Vagina (tissue), 2 donors: ENCODE measurements at regions not wholly inside any gene's neighbourhood (a gene's known extent, or its start where the extent isn't known, plus 50 kb on each side); places are given as distances from the start of the nearest gene placed in this dataset.

ENCODE experiments used
- DNase-seq, 2 donors: peaks; one replicate each; pipeline ENCODE4 v3.0.0-alpha.2; 2017; ENCODE audit errors: extremely low spot score in 2 of 2
- H3K27ac ChIP-seq: fragments of 200-600 bp; sonication (generic); one replicate; pipeline ENCODE4 v1.5.1; 2019
- H3K27me3 ChIP-seq: fragments of 200-600 bp; sonication (generic); one replicate; pipeline ENCODE4 v1.5.1; 2019
- H3K36me3 ChIP-seq, 2 donors: fragments of 200-600 bp; sonication (generic); one replicate each; pipeline ENCODE4 v1.5.1; 2017 to 2019
- H3K4me1 ChIP-seq: fragments of 200-600 bp; sonication (generic); one replicate; pipeline ENCODE4 v1.5.1; 2019
- H3K4me3 ChIP-seq, 2 donors: fragments of 200-600 bp; sonication (generic); 1 replicate in 1 of 2; 2 replicates in 1 of 2; pipeline ENCODE4 v1.5.1; 2016 to 2019
- H3K9me3 ChIP-seq: fragments of 200-600 bp; sonication (generic); one replicate; pipeline ENCODE4 v1.5.1; 2019
- POLR2A ChIP-seq, 2 donors: fragments of 450-650 bp; IDR thresholded peaks; one replicate each; pipeline ENCODE4 v1.6.1; 2017; ENCODE audit warnings: antibody characterized with exemption in 2 of 2, mild to moderate bottlenecking in 2 of 2, moderate library complexity in 2 of 2
- POLR2AphosphoS5 ChIP-seq, 2 donors: sonication (generic); formaldehyde crosslinking; IDR thresholded peaks; one replicate each; pipeline ENCODE4 v1.9.0; 2017; ENCODE audit warnings: antibody characterized with exemption in 2 of 2, mild to moderate bottlenecking in 2 of 2, low read depth in 1 of 2; ENCODE audit not compliant: insufficient read depth in 1 of 2
- intact Hi-C: fragments of 100-400 bp; cut with DNase I; formaldehyde crosslinking; loops from one replicate; pipeline ENCODE4 v1.15.1; 2023
- TF ChIP-seq, protein P1 (sequence below), 3 experiments: fragments of 450-650 bp in 2 of 3; fragments of 200-600 bp in 1 of 3; sonication (generic) in 1 of 3; IDR thresholded peaks; one replicate each; pipeline ENCODE4 v1.5.1; 2017 to 2019; ENCODE audit warnings: antibody characterized with exemption in 3 of 3, mild to moderate bottlenecking in 2 of 3, moderate library complexity in 2 of 3

- Histone ChIP-seq H3K4me1 (no peaks in the 10 kb centered on the region), H3K27me3 (no peaks in the 10 kb centered on the region), H3K9me3 (no peaks in the 10 kb centered on the region), H3K4me3 (no peak overlapping the region), H3K36me3 (no peaks in the 10 kb centered on the region), H3K27ac (no peak overlapping the region)
- no peak for TF ChIP-seq POLR2A (IDR thresholded peaks at IDR 0.05)
- TF ChIP-seq, protein P1, sequence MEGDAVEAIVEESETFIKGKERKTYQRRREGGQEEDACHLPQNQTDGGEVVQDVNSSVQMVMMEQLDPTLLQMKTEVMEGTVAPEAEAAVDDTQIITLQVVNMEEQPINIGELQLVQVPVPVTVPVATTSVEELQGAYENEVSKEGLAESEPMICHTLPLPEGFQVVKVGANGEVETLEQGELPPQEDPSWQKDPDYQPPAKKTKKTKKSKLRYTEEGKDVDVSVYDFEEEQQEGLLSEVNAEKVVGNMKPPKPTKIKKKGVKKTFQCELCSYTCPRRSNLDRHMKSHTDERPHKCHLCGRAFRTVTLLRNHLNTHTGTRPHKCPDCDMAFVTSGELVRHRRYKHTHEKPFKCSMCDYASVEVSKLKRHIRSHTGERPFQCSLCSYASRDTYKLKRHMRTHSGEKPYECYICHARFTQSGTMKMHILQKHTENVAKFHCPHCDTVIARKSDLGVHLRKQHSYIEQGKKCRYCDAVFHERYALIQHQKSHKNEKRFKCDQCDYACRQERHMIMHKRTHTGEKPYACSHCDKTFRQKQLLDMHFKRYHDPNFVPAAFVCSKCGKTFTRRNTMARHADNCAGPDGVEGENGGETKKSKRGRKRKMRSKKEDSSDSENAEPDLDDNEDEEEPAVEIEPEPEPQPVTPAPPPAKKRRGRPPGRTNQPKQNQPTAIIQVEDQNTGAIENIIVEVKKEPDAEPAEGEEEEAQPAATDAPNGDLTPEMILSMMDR (IDR thresholded peaks at IDR 0.05) = no peak
- no peak for TF ChIP-seq POLR2AphosphoS5 (IDR thresholded peaks at IDR 0.05; ENCODE audit: insufficient read depth in 1 of 2, low read depth in 1 of 2)
- DNase-seq = no peak
- intact Hi-C loops = no loop called here
Observed at GRCh38 chr2:147177071-147177857, 667.6 kb upstream of the ACVR2A start.

GRCh38 chr2:147174824-147175254, 670.0 kb upstream of the ACVR2A start:
- DNase-seq = no peak
- no peaks in the 10 kb centered on the region for H3K4me1 ChIP-seq
- H3K9me3 ChIP-seq = no peaks in the 10 kb centered on the region
- H3K36me3 ChIP-seq = no peaks in the 10 kb centered on the region
- no peak overlapping the region for H3K27ac ChIP-seq
- intact Hi-C loops = no loop called here
- no peak overlapping the region for H3K4me3 ChIP-seq
- H3K27me3 ChIP-seq = no peaks in the 10 kb centered on the region
- TF ChIP-seq, protein P1 (IDR thresholded peaks at IDR 0.05) = no peak
- TF ChIP-seq POLR2AphosphoS5 (IDR thresholded peaks at IDR 0.05; ENCODE audit: insufficient read depth in 1 of 2, low read depth in 1 of 2) (no peak), POLR2A (IDR thresholded peaks at IDR 0.05) (no peak)

GRCh38 chr2:147173798-147174197, 671.0 kb upstream of the ACVR2A start:
- no peaks in the 10 kb centered on the region for H3K27me3 ChIP-seq
- H3K36me3 ChIP-seq = no peaks in the 10 kb centered on the region
- intact Hi-C loops = no loop called here
- H3K4me1 ChIP-seq = no peaks in the 10 kb centered on the region
- no peak overlapping the region for H3K27ac ChIP-seq
- no peak for DNase-seq
- H3K9me3 ChIP-seq = no peaks in the 10 kb centered on the region
- no peak overlapping the region for H3K4me3 ChIP-seq
- TF ChIP-seq, protein P1 (IDR thresholded peaks at IDR 0.05) = no peak
- TF ChIP-seq POLR2AphosphoS5 (IDR thresholded peaks at IDR 0.05; ENCODE audit: insufficient read depth in 1 of 2, low read depth in 1 of 2) = no peak
- no peak for TF ChIP-seq POLR2A (IDR thresholded peaks at IDR 0.05)

DNA sequence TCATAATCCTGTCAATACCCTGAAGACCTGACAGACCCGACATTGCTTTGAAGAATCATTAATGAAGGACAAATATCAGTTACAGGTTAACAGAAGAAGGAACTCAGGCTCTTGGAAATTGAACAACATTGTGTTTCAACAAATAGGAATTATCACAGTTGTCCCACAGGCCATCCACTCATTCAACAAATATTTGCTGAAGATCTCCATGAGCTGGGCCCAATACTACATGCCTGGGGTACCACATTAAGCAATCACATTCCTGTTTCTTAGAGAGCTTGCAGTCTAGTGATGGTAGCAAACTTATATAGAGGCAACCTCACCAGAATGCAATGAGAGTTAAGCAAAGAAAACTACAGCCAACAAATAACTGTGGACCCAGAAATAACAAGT, 671.6 kb upstream of the ACVR2A start:
- Histone ChIP-seq H3K4me3 (no peak overlapping the region), H3K9me3 (no peaks in the 10 kb centered on the region), H3K27ac (no peak overlapping the region), H3K4me1 (no peaks in the 10 kb centered on the region), H3K27me3 (no peaks in the 10 kb centered on the region), H3K36me3 (no peaks in the 10 kb centered on the region)
- TF ChIP-seq, protein P1 (IDR thresholded peaks at IDR 0.05) = no peak
- TF ChIP-seq POLR2A (IDR thresholded peaks at IDR 0.05) (no peak), POLR2AphosphoS5 (IDR thresholded peaks at IDR 0.05; ENCODE audit: insufficient read depth in 1 of 2, low read depth in 1 of 2) (no peak)
- DNase-seq = no peak
- intact Hi-C loops = no loop called here

DNA sequence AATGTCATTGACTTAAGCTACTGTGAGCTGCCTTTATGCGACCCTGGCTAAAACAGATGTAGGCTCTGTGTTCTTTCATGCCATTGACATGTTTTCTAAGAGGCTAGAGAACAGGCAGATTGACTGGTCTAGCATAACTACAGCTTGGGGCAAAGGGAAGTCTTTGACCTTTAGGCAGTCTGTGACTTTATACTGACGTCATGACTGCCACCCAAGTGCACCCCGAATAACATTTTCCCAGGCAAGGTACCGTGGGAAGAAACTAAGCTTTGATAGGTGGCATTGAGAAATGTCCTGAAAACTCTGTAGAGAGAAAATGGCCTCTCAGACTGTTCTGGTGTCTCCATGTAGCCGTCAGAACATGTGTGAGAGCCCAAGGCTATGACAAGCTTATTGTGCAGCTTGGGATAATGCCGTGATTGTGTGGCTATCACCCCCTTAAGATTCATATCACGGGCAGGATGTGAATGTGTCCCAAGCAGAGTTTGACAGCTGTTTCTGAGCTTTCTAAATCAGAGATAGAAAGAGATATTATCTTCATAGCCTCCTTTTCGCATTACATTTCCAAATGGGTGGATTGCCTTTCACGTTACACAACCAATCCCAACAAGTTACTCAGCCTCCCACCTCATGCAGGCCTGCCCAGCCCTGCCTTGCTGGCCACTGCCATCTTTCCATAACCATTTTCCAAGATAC, 672.2 kb upstream of the ACVR2A start:
- intact Hi-C loops = no loop called here
- no peaks in the 10 kb centered on the region for H3K36me3 ChIP-seq
- H3K27ac ChIP-seq = no peak overlapping the region
- no peak for DNase-seq
- H3K4me1 ChIP-seq = no peaks in the 10 kb centered on the region
- TF ChIP-seq POLR2A (IDR thresholded peaks at IDR 0.05) = no peak
- TF ChIP-seq, protein P1 (IDR thresholded peaks at IDR 0.05) = no peak
- no peak for TF ChIP-seq POLR2AphosphoS5 (IDR thresholded peaks at IDR 0.05; ENCODE audit: insufficient read depth in 1 of 2, low read depth in 1 of 2)
- H3K27me3 ChIP-seq = no peaks in the 10 kb centered on the region
- H3K4me3 ChIP-seq = no peak overlapping the region
- H3K9me3 ChIP-seq = no peaks in the 10 kb centered on the region
